Fibroblast of lung (primary cell): ENCODE measurements at regions not wholly inside any gene's neighbourhood (a gene's known extent, or its start where the extent isn't known, plus 50 kb on each side); places are given as distances from the start of the nearest gene placed in this dataset.

Experiments used
- CTCF ChIP-seq, 2 donors: IDR thresholded peaks in 1 of 2; conservative IDR thresholded peaks in 1 of 2; 1 replicate in 1 of 2; 2 replicates in 1 of 2; pipeline ENCODE4 v1.5.1; 2011 to 2012; ENCODE audit warnings: low read length in 2 of 2, control low read depth in 1 of 2, inconsistent platforms in 1 of 2, low read depth in 1 of 2, mild to moderate bottlenecking in 1 of 2
- EZH2 ChIP-seq: IDR thresholded peaks from 2 replicates; pipeline ENCODE4 v1.5.1; 2012; ENCODE audit warnings: low read length, control low read depth, mild to moderate bottlenecking; ENCODE audit errors: missing control alignments

- TF ChIP-seq CTCF (conservative IDR thresholded peaks at IDR 0.05 in 1 of 2, IDR thresholded peaks at IDR 0.05 in 1 of 2; ENCODE audit: low read depth in 1 of 2, low read length in 2 of 2) (no peak), EZH2 (no peak)
These were observed 471.7 kb upstream of the KLHL1 start for GRCh38 chr13:70579941-70580340.
